ENCODE measurements at regions not wholly inside any gene's neighbourhood (a gene's known extent, or its start where the extent isn't known, plus 50 kb on each side); places are given as distances from the start of the nearest gene placed in this dataset.
"Not testable (repeated sequence)": the region's sequence is repeated elsewhere in the genome, so short reads cannot be mapped to it uniquely, and the experiment has no call there.

- intact Hi-C loops (cut with DNase I) = no loop called here
- no peak for DNase-seq
- ATAC-seq (ENCODE audit: poor library complexity) = no peak
These were observed 83.7 kb upstream of the CCDC71L start for GRCh38 chr7:106744563-106745091.

GRCh38 chr7:106747301-106747700, 86.3 kb upstream of the CCDC71L start:
- ATAC-seq (ENCODE audit: poor library complexity); DNase-seq; intact Hi-C loops (cut with DNase I): not testable (repeated sequence)

- intact Hi-C loops (cut with DNase I) = no loop called here
- no peak for DNase-seq
- no peak for ATAC-seq (ENCODE audit: poor library complexity)
These were observed 86.8 kb upstream of the CCDC71L start for GRCh38 chr7:106747804-106748203.

- intact Hi-C loops (cut with DNase I) = no loop called here
- ATAC-seq (ENCODE audit: poor library complexity) = no peak
These were observed 88.2 kb upstream of the CCDC71L start for GRCh38 chr7:106749165-106749564.

GRCh38 chr7:106750773-106751172, 89.8 kb upstream of the CCDC71L start:
- ATAC-seq (ENCODE audit: poor library complexity) = no peak
- intact Hi-C loops (cut with DNase I) = no loop called here
- DNase-seq = no peak

More at GRCh38 chr7:106749165-106749564, 88.2 kb upstream of the CCDC71L start:
- no peak for DNase-seq

- intact Hi-C loops (cut with DNase I) = no loop called here
- peak; percentile 70 for ATAC-seq (ENCODE audit: poor library complexity)
These were observed 91.4 kb upstream of the CCDC71L start for GRCh38 chr7:106752367-106752766.

GRCh38 chr7:106755024-106755423, 94.1 kb upstream of the CCDC71L start:
- intact Hi-C loops (cut with DNase I); ATAC-seq (ENCODE audit: poor library complexity); DNase-seq: not testable (repeated sequence)

More at GRCh38 chr7:106752367-106752766, 91.4 kb upstream of the CCDC71L start:
- DNase-seq = no peak

GRCh38 chr7:106755641-106756040, 94.7 kb upstream of the CCDC71L start:
- no peak for DNase-seq
- intact Hi-C loops (cut with DNase I) = no loop called here
- no peak for ATAC-seq (ENCODE audit: poor library complexity)

- no peak for ATAC-seq (ENCODE audit: poor library complexity)
- no peak for DNase-seq
- intact Hi-C loops (cut with DNase I) = no loop called here
These were observed 95.1 kb upstream of the CCDC71L start for GRCh38 chr7:106756071-106756470.

GRCh38 chr7:106756884-106757283, 95.9 kb upstream of the CCDC71L start:
- ATAC-seq (ENCODE audit: poor library complexity) (no peak), DNase-seq (no peak)
- intact Hi-C loops (cut with DNase I) = no loop called here

- ATAC-seq (ENCODE audit: poor library complexity) (peak; percentile 51), DNase-seq (no peak)
- intact Hi-C loops (cut with DNase I) = no loop called here
These were observed 96.9 kb upstream of the CCDC71L start for GRCh38 chr7:106757846-106758245.

- ATAC-seq (ENCODE audit: poor library complexity); intact Hi-C loops (cut with DNase I); DNase-seq: not testable (repeated sequence)
These were observed 101.9 kb upstream of the CCDC71L start for GRCh38 chr7:106762845-106763244.

GRCh38 chr7:106763717-106764116, 101.4 kb upstream of the PIK3CG start:
- intact Hi-C loops (cut with DNase I) = no loop called here
- ATAC-seq (ENCODE audit: poor library complexity) (no peak), DNase-seq (no peak)

GRCh38 chr7:106765727-106766355, 99.2 kb upstream of the PIK3CG start:
- intact Hi-C loops (cut with DNase I) = no loop called here
- ATAC-seq (ENCODE audit: poor library complexity) (no peak), DNase-seq (no peak)

- intact Hi-C loops (cut with DNase I) = no loop called here
- ATAC-seq (ENCODE audit: poor library complexity) = no peak
These were observed 98.5 kb upstream of the PIK3CG start for GRCh38 chr7:106766551-106766950.

GRCh38 chr7:106767078-106767477, 98.0 kb upstream of the PIK3CG start:
- no peak for ATAC-seq (ENCODE audit: poor library complexity)
- no peak for DNase-seq
- intact Hi-C loops (cut with DNase I) = no loop called here

More at GRCh38 chr7:106766551-106766950, 98.5 kb upstream of the PIK3CG start:
- no peak for DNase-seq

GRCh38 chr7:106767498-106768323, 97.4 kb upstream of the PIK3CG start:
- ATAC-seq (ENCODE audit: poor library complexity) = no peak
- no peak for DNase-seq
- intact Hi-C loops (cut with DNase I) = no loop called here

- no peak for ATAC-seq (ENCODE audit: poor library complexity)
- no peak for DNase-seq
- intact Hi-C loops (cut with DNase I) = no loop called here
These were observed 96.7 kb upstream of the PIK3CG start for GRCh38 chr7:106768324-106768751.

- ATAC-seq (ENCODE audit: poor library complexity) = no peak
- no peak for DNase-seq
- intact Hi-C loops (cut with DNase I) = no loop called here
These were observed 94.9 kb upstream of the PIK3CG start for GRCh38 chr7:106770191-106770590.

- no peak for ATAC-seq (ENCODE audit: poor library complexity)
- intact Hi-C loops (cut with DNase I) = no loop called here
These were observed 92.4 kb upstream of the PIK3CG start for GRCh38 chr7:106772655-106773108.

More at GRCh38 chr7:106772655-106773108, 92.4 kb upstream of the PIK3CG start:
- DNase-seq = no peak
